H1 (cell line): ENCODE measurements at regions not wholly inside any gene's neighbourhood (a gene's known extent, or its start where the extent isn't known, plus 50 kb on each side); places are given as distances from the start of the nearest gene placed in this dataset.

Experiments
- CTCF ChIA-PET: fragments of 300-600 bp; sonication (Branson Sonifier 250); formaldehyde crosslinking; loops from one replicate; lab custom pipeline; 2021; ENCODE audit not compliant: partially characterized antibody; lab: Charles Lee
- POLR2A ChIA-PET: fragments of 300-600 bp; sonication (Branson Sonifier 250); formaldehyde crosslinking; loops from one replicate; lab custom pipeline; 2021; ENCODE audit warnings: inconsistent platforms; ENCODE audit not compliant: partially characterized antibody; lab: Charles Lee
- DNase-seq, 2 experiments: peaks; one replicate each; pipeline versions ENCODE4 v3.0.0 to v3.0.0-alpha.2; 2010 to 2022; ENCODE audit warnings: low spot score in 2 of 2, low read depth in 1 of 2, mixed read lengths in 1 of 2
- FAIRE-seq: peaks from 2 replicates; lab custom pipeline; 2011; peaks lifted over from hg19 to GRCh38; lab: Jason Lieb, UNC
- H2AFZ ChIP-seq: 2 replicates; pipeline ENCODE4 v1.8.1; 2012; ENCODE audit warnings: low read length, inconsistent platforms
- H2AK5ac ChIP-seq: 2 replicates; pipeline ENCODE4 v1.6.1; 2013; ENCODE audit warnings: low read depth, low read length
- H2BK120ac ChIP-seq: replicated peaks from 2 replicates; pipeline ENCODE3; 2013; ENCODE audit warnings: low read depth, low read length, inconsistent platforms
- H2BK12ac ChIP-seq: 2 replicates; pipeline ENCODE4 v1.6.1; 2013; ENCODE audit warnings: low read depth, low read length
- H2BK15ac ChIP-seq: 2 replicates; pipeline ENCODE4 v1.6.1; 2013; ENCODE audit warnings: low read length
- H2BK20ac ChIP-seq: 2 replicates; pipeline ENCODE4 v1.6.1; 2013; ENCODE audit warnings: low read length
- H2BK5ac ChIP-seq: 2 replicates; pipeline ENCODE4 v1.6.1; 2013; ENCODE audit warnings: low read depth, low read length
- H3K14ac ChIP-seq: 2 replicates; pipeline ENCODE4 v1.6.1; 2013; ENCODE audit warnings: inconsistent platforms; ENCODE audit not compliant: insufficient read length
- H3K18ac ChIP-seq: 2 replicates; pipeline ENCODE4 v1.6.1; 2013; ENCODE audit warnings: low read length; ENCODE audit errors: extremely low read depth
- H3K23ac ChIP-seq: 2 replicates; pipeline ENCODE4 v1.6.1; 2013; ENCODE audit warnings: inconsistent platforms; ENCODE audit not compliant: insufficient read length
- H3K23me2 ChIP-seq: 2 replicates; pipeline ENCODE4 v1.6.1; 2013; ENCODE audit warnings: low read depth, low read length
- H3K27ac ChIP-seq: 2 replicates; pipeline ENCODE4 v1.6.1; 2011; ENCODE audit warnings: low read depth, low read length, inconsistent platforms
- H3K27me3 ChIP-seq, 4 experiments: replicated peaks in 1 of 4; 1 replicate in 1 of 4; 2 replicates in 3 of 4; pipeline versions ENCODE4 v1.6.1 to v1.8.1; 2011 to 2013; ENCODE audit warnings: low read length in 3 of 4, mild to moderate bottlenecking in 3 of 4, inconsistent platforms in 2 of 4, mixed read lengths in 2 of 4, moderate library complexity in 1 of 4; ENCODE audit not compliant: control insufficient read depth in 3 of 4, insufficient read depth in 3 of 4; ENCODE audit errors: extremely low read depth in 1 of 4
- H3K36me3 ChIP-seq, 4 experiments: 2 replicates each; pipeline versions ENCODE4 v1.6.1 to v1.8.1; 2011 to 2013; ENCODE audit warnings: mild to moderate bottlenecking in 4 of 4, low read length in 3 of 4, moderate library complexity in 2 of 4, control low read depth in 1 of 4, inconsistent platforms in 1 of 4; ENCODE audit not compliant: insufficient read depth in 4 of 4, control insufficient read depth in 2 of 4
- H3K4ac ChIP-seq: replicated peaks from 2 replicates; pipeline ENCODE3; 2013; ENCODE audit warnings: low read length, low read depth, mixed read lengths, inconsistent platforms; ENCODE audit not compliant: insufficient read length
- H3K4me1 ChIP-seq, 4 experiments: replicated peaks in 1 of 4; 1 replicate in 1 of 4; 2 replicates in 3 of 4; pipeline versions ENCODE4 v1.6.1 to v1.8.1; 2011 to 2013; ENCODE audit warnings: low read length in 3 of 4, inconsistent platforms in 2 of 4, mixed read lengths in 1 of 4; ENCODE audit not compliant: insufficient read depth in 4 of 4, control insufficient read depth in 3 of 4
- H3K4me2 ChIP-seq, 2 experiments: 2 replicates each; pipeline versions ENCODE4 v1.6.1 to v1.8.1; 2011 to 2013; ENCODE audit warnings: low read depth in 2 of 2, low read length in 2 of 2, control low read depth in 1 of 2, inconsistent platforms in 1 of 2, mild to moderate bottlenecking in 1 of 2; ENCODE audit not compliant: insufficient read depth in 1 of 2
- H3K4me3 ChIP-seq, 4 experiments: fragments of 200-600, 300-600 bp in 1 of 4; sonication (generic), shearing (Covaris generic), sonication (Bioruptor Twin) in 1 of 4; 2 replicates each; pipeline versions ENCODE4 v1.5.1 to v1.8.1; 2011 to 2016; ENCODE audit warnings: low read length in 4 of 4, low read depth in 3 of 4, control low read depth in 2 of 4, inconsistent platforms in 2 of 4, mild to moderate bottlenecking in 2 of 4, mixed read lengths in 1 of 4, moderate library complexity in 1 of 4; ENCODE audit not compliant: insufficient read depth in 2 of 4; ENCODE audit errors: extremely low read depth in 1 of 4
- H3K56ac ChIP-seq: replicated peaks from 2 replicates; pipeline ENCODE3; 2013; ENCODE audit warnings: low read depth, mild to moderate bottlenecking, mixed read lengths, low read length, inconsistent platforms; ENCODE audit not compliant: insufficient read length
- H3K79me1 ChIP-seq: 2 replicates; pipeline ENCODE4 v1.6.1; 2013; ENCODE audit warnings: low read depth, low read length, control low read depth
- H3K79me2 ChIP-seq, 2 experiments: 2 replicates each; pipeline versions ENCODE4 v1.6.1 to v1.8.1; 2012 to 2013; ENCODE audit warnings: low read length in 2 of 2, mild to moderate bottlenecking in 2 of 2, inconsistent platforms in 1 of 2; ENCODE audit not compliant: insufficient read depth in 2 of 2, control insufficient read depth in 1 of 2
- H3K9ac ChIP-seq, 4 experiments: replicated peaks in 1 of 4; 1 replicate in 1 of 4; 2 replicates in 3 of 4; pipeline versions ENCODE4 v1.6.1 to v1.8.1; 2011 to 2013; ENCODE audit warnings: low read depth in 3 of 4, low read length in 3 of 4, control low read depth in 2 of 4, mild to moderate bottlenecking in 2 of 4, moderate library complexity in 2 of 4, inconsistent platforms in 1 of 4; ENCODE audit errors: extremely low read depth in 1 of 4
- H3K9me3 ChIP-seq, 2 experiments: 2 replicates each; pipeline versions ENCODE4 v1.6.1 to v1.8.1; 2012 to 2013; ENCODE audit warnings: mild to moderate bottlenecking in 2 of 2, moderate library complexity in 2 of 2, control low read depth in 1 of 2, inconsistent platforms in 1 of 2, low read depth in 1 of 2, low read length in 1 of 2, mixed read lengths in 1 of 2; ENCODE audit not compliant: insufficient read depth in 2 of 2
- H4K20me1 ChIP-seq, 2 experiments: replicated peaks in 1 of 2; 2 replicates each; pipeline versions ENCODE3 to v1.8.1; 2011 to 2013; ENCODE audit warnings: inconsistent platforms in 2 of 2, low read length in 2 of 2, mild to moderate bottlenecking in 1 of 2; ENCODE audit not compliant: insufficient read depth in 2 of 2, control insufficient read depth in 1 of 2
- H4K5ac ChIP-seq: 2 replicates; pipeline ENCODE4 v1.6.1; 2013; ENCODE audit warnings: low read length, low read depth, mixed read lengths, inconsistent platforms; ENCODE audit not compliant: insufficient read length
- H4K8ac ChIP-seq: 2 replicates; pipeline ENCODE4 v1.8.0; 2013; ENCODE audit warnings: mild to moderate bottlenecking, moderate library complexity, low read length, inconsistent platforms; ENCODE audit not compliant: insufficient read depth; ENCODE audit errors: extremely low read depth
- H4K91ac ChIP-seq: replicated peaks from 2 replicates; pipeline ENCODE3; 2013; ENCODE audit warnings: low read length, mixed read lengths, inconsistent platforms; ENCODE audit not compliant: insufficient read length
- EGR1 ChIP-seq: IDR thresholded peaks from 2 replicates; pipeline ENCODE4 v1.6.1; 2011; ENCODE audit warnings: low read depth, low read length, borderline replicate concordance
- KDM4A ChIP-seq: IDR thresholded peaks from one replicate; pipeline ENCODE4 v1.7.1; 2012; ENCODE audit warnings: low read depth, mild to moderate bottlenecking, moderate library complexity, low read length, inconsistent platforms; ENCODE audit not compliant: severe bottlenecking
- SP2 ChIP-seq: IDR thresholded peaks from 2 replicates; pipeline ENCODE4 v1.6.1; 2012; ENCODE audit warnings: mild to moderate bottlenecking, low read length, inconsistent platforms
- WGBS, 2 experiments: shearing (Covaris generic) in 1 of 2; methylation state at CpG; one replicate each; pipeline versions ENCODE4 v1.1.6 to v1.1.7; 2013 to 2015; ENCODE audit warnings: low lambda C conversion rate in 2 of 2, mixed read lengths in 2 of 2, inconsistent platforms in 1 of 2, low coverage in 1 of 2, missing lambda C conversion rate in 1 of 2; ENCODE audit not compliant: insufficient replicate concordance in 2 of 2, insufficient coverage in 1 of 2, insufficient read length in 1 of 2; ENCODE audit errors: extremely low coverage in 1 of 2, missing lambda C conversion rate in 1 of 2; 5-methylcytosine and 5-hydroxymethylcytosine counted together

DNA sequence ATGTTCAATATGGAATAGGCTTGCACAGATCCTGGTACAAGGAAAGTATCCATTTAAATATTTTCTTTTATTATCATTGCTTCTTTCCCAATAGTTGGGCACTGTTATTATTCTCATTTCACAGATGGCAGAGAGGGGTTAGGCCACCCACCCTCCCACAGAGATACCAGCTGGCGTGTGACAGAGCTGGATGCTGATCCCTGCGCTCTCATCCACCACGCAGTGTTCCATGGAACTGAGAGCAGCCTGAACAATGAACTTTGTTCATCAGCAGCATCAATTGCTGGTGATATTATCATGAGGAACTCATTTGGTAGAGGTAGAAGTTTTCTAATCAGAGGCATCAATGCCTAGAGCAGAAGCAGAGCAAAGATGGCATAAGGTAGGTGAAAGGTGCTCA is 227.9 kb downstream of the ESM1 start:
- no peaks in the 10 kb centered on the region for H3K27me3 ChIP-seq
- no peak overlapping the region for H2BK5ac ChIP-seq
- H4K91ac ChIP-seq = no peak overlapping the region
- no peaks in the 10 kb centered on the region for H3K9me3 ChIP-seq
- H3K4ac ChIP-seq = no peak overlapping the region
- FAIRE-seq (no peak), DNase-seq (no peak)
- H3K79me1 ChIP-seq = no peaks in the 10 kb centered on the region
- H2BK15ac ChIP-seq = no peak overlapping the region
- no peak overlapping the region for H3K4me3 ChIP-seq
- no peak overlapping the region for H3K9ac ChIP-seq
- H3K56ac ChIP-seq = no peak overlapping the region
- H3K23me2 ChIP-seq = peaks cover 2% of the 10 kb centered on the region; the same call in 1 of the 2 replicates
- TF ChIP-seq EGR1 = no peak
- no peak for TF ChIP-seq SP2
- no peak for TF ChIP-seq KDM4A
- H2BK12ac ChIP-seq = no peak overlapping the region
- no peaks in the 10 kb centered on the region for H3K36me3 ChIP-seq
- no peak overlapping the region for H4K5ac ChIP-seq
- H2BK120ac ChIP-seq = no peak overlapping the region
- ChIA-PET POLR2A (no interaction called here), CTCF (interaction anchor here (0.9 to 1.5 kb wide), 4 partner anchors 9 to 117 kb away, joined by 3 to 6 read pairs (median 3); no protein-coding TSS in a partner anchor)
- H2AK5ac ChIP-seq = no peak overlapping the region
- no peak overlapping the region for H3K14ac ChIP-seq
- H3K79me2 ChIP-seq = no peaks in the 10 kb centered on the region
- H3K23ac ChIP-seq = no peak overlapping the region
- no peak overlapping the region for H2AFZ ChIP-seq
- no peak overlapping the region for H3K18ac ChIP-seq
- H4K8ac ChIP-seq = no peak overlapping the region
- no peaks in the 10 kb centered on the region for H3K4me1 ChIP-seq
- no peak overlapping the region for H2BK20ac ChIP-seq
- no peak overlapping the region for H3K4me2 ChIP-seq
- H3K27ac ChIP-seq = no peak overlapping the region
- WGBS, 2 experiments = 97% methylated on average over 3 of the region's 3 CpGs; no CpG with 5 or more reads in 1 of the 2 experiments
- no peaks in the 10 kb centered on the region for H4K20me1 ChIP-seq
